ENCODE measurements at regions not wholly inside any gene's neighbourhood (a gene's known extent, or its start where the extent isn't known, plus 50 kb on each side); places are given as distances from the start of the nearest gene placed in this dataset.

- no peak for TF ChIP-seq POLR2AphosphoS5 (IDR thresholded peaks at IDR 0.05; ENCODE audit: low read depth, low read length)
- no peak for TF ChIP-seq POLR2A (IDR thresholded peaks at IDR 0.05; ENCODE audit: low read depth, low read length)
- TF ChIP-seq POU2F2 (IDR thresholded peaks at IDR 0.05; ENCODE audit: low read depth, low read length), result no peak
- no peak for TF ChIP-seq TAF1 (IDR thresholded peaks at IDR 0.05; ENCODE audit: low read depth, low read length)
Observed at GRCh38 chr4:146040623-146041022, 102.0 kb upstream of the ZNF827 start.
